Hepatocyte (in vitro differentiated cells): ENCODE measurements at regions not wholly inside any gene's neighbourhood (a gene's known extent, or its start where the extent isn't known, plus 50 kb on each side); places are given as distances from the start of the nearest gene placed in this dataset.

Experiments used
- CTCF ChIP-seq: fragments of 200-600 bp; sonication (generic); IDR thresholded peaks from 2 replicates; pipeline ENCODE4 v1.5.1; 2016; ENCODE audit warnings: antibody characterized with exemption, mild to moderate bottlenecking; ENCODE audit not compliant: poor library complexity
- EZH2 ChIP-seq: fragments of 200-600 bp; sonication (generic); IDR thresholded peaks from 2 replicates; pipeline ENCODE4 v1.6.1; 2016; ENCODE audit warnings: antibody characterized with exemption, mild to moderate bottlenecking, borderline replicate concordance

DNA sequence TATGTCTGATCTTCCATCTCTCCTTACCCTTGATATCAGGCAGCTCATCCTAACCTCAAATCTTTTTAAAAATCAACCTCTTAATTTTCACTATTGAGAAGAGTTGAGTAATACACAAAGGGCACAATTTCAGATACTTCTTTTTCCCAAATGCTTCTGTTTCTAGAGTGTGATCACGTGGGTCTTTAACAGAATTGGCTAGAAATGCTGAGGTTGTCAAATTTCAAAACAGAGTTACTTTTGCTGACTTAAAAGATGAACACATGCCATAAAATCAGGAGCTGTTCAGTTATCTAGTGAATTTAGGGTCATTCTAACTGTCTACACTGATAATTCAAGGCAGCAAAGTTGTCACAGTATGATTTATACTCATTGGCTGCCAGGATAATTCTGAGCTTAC, 63.6 kb upstream of the NGF start:
- TF ChIP-seq EZH2 (no peak), CTCF (no peak)
